Type B pancreatic cell (in vitro differentiated cells): ENCODE measurements at regions not wholly inside any gene's neighbourhood (a gene's known extent, or its start where the extent isn't known, plus 50 kb on each side); places are given as distances from the start of the nearest gene placed in this dataset.
"Not testable (repeated sequence)": the region's sequence is repeated elsewhere in the genome, so short reads cannot be mapped to it uniquely, and the experiment has no call there.

Experiments
- DNase-seq: peaks from one replicate; pipeline ENCODE4 v3.0.0; 2021; ENCODE audit warnings: mixed read lengths; ENCODE audit not compliant: unreplicated experiment; ENCODE audit errors: extremely low spot score
- H3K27ac Mint-ChIP-seq: 2 replicates; pipeline ENCODE4 v1.8.0; 2021; ENCODE audit warnings: mild to moderate bottlenecking, mixed read lengths
- H3K27me3 Mint-ChIP-seq: 2 replicates; pipeline ENCODE4 v1.8.0; 2021; ENCODE audit warnings: mixed read lengths
- H3K36me3 Mint-ChIP-seq: 2 replicates; pipeline ENCODE4 v1.8.0; 2021; ENCODE audit warnings: mixed read lengths
- H3K4me1 Mint-ChIP-seq: one replicate; pipeline ENCODE4 v1.8.0; 2021; ENCODE audit warnings: mixed read lengths; ENCODE audit not compliant: unreplicated experiment
- H3K4me3 Mint-ChIP-seq: 2 replicates; pipeline ENCODE4 v1.8.0; 2021; ENCODE audit warnings: mild to moderate bottlenecking, mixed read lengths
- H3K9me3 Mint-ChIP-seq: 2 replicates; pipeline ENCODE4 v1.8.0; 2021; ENCODE audit warnings: mixed read lengths
- TF ChIP-seq, protein P1 (sequence below): fragments of 200-600 bp; sonication (generic); conservative IDR thresholded peaks from 2 replicates; pipeline ENCODE4 v1.5.0; 2021; ENCODE audit warnings: antibody characterized with exemption, mild to moderate bottlenecking

- TF ChIP-seq, protein P1, sequence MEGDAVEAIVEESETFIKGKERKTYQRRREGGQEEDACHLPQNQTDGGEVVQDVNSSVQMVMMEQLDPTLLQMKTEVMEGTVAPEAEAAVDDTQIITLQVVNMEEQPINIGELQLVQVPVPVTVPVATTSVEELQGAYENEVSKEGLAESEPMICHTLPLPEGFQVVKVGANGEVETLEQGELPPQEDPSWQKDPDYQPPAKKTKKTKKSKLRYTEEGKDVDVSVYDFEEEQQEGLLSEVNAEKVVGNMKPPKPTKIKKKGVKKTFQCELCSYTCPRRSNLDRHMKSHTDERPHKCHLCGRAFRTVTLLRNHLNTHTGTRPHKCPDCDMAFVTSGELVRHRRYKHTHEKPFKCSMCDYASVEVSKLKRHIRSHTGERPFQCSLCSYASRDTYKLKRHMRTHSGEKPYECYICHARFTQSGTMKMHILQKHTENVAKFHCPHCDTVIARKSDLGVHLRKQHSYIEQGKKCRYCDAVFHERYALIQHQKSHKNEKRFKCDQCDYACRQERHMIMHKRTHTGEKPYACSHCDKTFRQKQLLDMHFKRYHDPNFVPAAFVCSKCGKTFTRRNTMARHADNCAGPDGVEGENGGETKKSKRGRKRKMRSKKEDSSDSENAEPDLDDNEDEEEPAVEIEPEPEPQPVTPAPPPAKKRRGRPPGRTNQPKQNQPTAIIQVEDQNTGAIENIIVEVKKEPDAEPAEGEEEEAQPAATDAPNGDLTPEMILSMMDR = no peak
- no peaks in the 10 kb centered on the region for H3K4me1 Mint-ChIP-seq
- H3K27ac Mint-ChIP-seq = no peak overlapping the region
- no peaks in the 10 kb centered on the region for H3K27me3 Mint-ChIP-seq
- no peak for DNase-seq
- no peaks in the 10 kb centered on the region for H3K36me3 Mint-ChIP-seq
- H3K9me3 Mint-ChIP-seq = peaks cover 3% of the 10 kb centered on the region
- no peak overlapping the region for H3K4me3 Mint-ChIP-seq
Measured at GRCh38 chr22:47355388-47355725, 592.9 kb downstream of the TBC1D22A start.

DNA sequence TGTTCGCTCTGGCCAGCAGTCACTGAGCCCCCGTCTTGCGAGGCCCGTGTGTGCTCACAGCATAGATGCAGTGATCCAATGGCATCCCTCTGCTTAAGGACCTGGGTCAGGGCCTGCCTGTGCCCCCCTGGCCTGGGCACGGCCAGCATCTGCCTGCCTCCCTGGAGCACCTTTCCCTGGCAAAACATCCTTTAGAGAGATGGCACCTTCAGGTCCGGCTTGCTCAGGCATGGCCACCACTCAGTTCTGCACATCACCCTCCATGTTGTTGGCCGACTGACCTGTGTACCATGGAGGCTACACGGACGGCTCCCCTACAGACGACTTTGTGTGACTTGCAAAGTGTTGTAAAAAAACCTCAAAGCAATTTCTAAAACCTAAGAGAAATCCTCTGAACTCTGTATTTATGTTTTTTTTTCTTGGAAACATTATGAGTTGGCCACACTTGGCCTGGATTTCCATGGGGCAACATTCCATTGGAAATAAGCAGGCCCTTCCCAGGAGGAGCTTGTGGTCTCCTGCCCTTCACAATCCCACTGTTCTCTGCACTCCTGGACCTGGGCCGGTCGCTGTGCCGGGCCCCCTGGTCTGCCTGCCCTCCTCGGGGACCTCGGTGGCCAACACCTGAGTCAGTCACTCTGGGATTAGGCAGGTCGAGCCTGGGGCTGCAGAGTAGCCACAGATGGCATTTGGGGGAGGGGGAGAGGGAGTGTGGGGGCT is 592.4 kb downstream of the TBC1D22A start:
- TF ChIP-seq, protein P1 = no peak
- Mint-ChIP-seq H3K4me3 (no peak overlapping the region), H3K27me3 (no peaks in the 10 kb centered on the region), H3K36me3 (no peaks in the 10 kb centered on the region), H3K9me3 (peaks cover 7% of the 10 kb centered on the region), H3K4me1 (no peaks in the 10 kb centered on the region), H3K27ac (no peak overlapping the region)
- peak; percentile 43 for DNase-seq

DNA sequence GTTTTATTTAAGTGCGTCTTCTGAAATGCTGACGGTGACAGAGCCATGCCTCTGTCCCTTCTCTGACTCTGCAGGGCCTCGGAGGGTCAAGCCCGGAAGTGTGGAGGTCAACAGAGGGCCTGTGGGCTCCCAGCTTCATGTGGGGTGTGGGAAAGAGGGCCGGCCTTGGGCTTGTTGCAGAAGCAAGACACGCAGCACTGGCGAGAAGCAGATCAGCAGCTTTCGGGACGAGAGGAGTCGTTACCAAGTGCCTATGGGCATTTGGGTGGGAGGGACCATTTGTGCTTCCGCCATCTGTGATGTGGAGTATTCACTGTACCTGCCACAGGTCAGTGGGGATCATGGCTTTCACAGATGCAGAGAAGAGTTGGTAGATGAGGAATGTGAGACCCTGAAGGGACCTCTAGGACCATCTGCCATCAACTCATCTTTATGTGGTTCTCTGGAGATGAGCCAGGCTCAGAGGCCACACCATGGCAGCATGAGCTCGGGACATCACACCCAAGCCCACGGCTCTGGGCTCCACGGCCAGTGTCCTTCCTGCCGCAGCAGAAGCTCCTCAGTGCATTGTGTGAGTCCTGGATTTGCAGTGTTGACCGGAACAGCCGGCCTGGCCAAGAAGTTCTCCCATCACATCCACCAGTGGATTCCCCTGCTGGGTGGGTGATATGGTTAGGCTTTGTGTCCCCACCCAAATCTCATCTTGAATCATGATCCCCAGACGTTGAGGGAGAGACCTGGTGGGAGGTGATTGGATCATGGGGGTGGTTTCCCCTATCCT is 590.7 kb downstream of the TBC1D22A start:
- Mint-ChIP-seq H3K27me3 (no peaks in the 10 kb centered on the region), H3K36me3 (no peaks in the 10 kb centered on the region), H3K4me1 (no peaks in the 10 kb centered on the region), H3K9me3 (peaks cover 7% of the 10 kb centered on the region), H3K27ac (no peak overlapping the region), H3K4me3 (no peak overlapping the region)
- peak; percentile 49 for DNase-seq
- TF ChIP-seq, protein P1 = no peak

DNA sequence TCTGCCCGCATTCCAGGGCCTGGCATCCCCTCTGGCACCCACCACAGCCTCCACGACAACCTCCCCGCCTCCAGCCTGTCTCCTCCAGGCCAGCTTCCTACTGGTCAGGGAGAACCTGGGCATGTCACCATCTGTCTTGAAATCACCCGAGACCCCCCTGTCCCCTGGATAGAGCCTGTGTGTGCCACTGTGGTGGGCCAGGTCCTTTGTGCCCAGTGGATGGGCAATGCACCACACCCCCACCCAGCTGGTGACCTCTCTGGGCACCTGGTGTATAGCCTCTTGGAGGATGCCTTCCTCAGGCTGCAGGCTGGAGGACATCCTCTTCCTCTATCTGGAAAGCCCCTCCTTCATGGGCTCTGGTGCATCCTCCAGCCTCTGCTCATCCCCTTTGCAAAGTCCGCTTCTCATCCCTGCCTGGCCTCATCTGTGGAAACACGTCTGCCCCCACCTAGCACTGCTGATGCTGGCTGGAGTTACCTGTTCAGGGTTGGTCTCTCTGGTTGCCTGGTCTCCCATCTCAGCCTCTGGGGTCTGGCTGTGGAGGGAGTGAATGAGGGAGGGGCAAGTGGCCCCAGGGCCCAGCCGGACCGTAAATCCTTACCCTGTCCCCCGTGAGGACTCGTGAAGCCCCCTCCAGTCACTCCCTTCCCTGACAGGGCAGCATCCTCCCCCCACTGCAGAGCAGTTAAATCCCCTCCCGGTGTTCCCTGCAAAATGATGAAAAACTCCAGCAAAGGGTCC is 589.6 kb downstream of the TBC1D22A start:
- Mint-ChIP-seq H3K27ac (no peak overlapping the region), H3K36me3 (no peaks in the 10 kb centered on the region), H3K4me1 (no peaks in the 10 kb centered on the region), H3K27me3 (no peaks in the 10 kb centered on the region), H3K4me3 (no peak overlapping the region), H3K9me3 (peaks cover 7% of the 10 kb centered on the region)
- DNase-seq = no peak
- TF ChIP-seq, protein P1 = no peak

DNA sequence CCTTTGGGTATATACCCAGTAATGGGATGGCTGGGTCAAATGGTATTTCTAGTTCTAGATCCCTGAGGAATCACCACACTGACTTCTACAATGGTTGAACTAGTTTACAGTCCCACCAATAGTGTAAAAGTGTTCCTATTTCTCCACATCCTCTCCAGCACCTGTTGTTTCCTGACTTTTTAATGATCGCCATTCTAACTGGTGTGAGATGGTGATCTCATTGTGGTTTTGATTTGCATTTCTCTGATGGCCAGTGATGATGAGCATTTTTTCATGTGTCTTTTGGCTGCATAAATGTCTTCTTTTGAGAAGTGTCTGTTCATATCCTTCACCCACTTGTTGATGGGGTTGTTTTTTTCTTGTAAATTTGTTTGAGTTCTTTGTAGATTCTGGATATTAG is 583.8 kb downstream of the TBC1D22A start:
- not testable (repeated sequence) for H3K4me3 Mint-ChIP-seq, DNase-seq, H3K4me1 Mint-ChIP-seq, H3K36me3 Mint-ChIP-seq, H3K27ac Mint-ChIP-seq, H3K27me3 Mint-ChIP-seq
- peaks cover 11% of the 10 kb centered on the region for H3K9me3 Mint-ChIP-seq

DNA sequence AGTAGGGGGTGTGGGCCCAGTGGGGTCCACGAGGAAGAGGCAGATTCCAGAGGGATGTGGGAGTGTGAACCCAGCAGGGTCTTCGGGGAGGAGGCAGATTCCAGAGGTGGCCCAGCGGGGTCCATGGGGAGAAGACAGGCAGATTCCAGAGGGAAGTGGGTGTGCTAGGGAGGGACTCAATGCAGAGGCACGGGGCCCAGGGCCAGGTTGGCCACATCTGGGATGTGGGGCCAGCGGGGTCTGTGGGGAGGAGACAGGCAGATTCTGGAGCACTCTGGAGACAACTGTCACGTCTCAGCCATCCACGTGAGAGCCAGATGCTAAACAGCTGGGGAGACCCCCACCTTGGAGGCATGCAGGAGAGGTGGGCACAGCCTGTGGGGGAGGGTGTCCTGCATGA is 582.6 kb downstream of the TBC1D22A start:
- no peaks in the 10 kb centered on the region for H3K36me3 Mint-ChIP-seq
- no peak for DNase-seq
- TF ChIP-seq, protein P1 = no peak
- no peak overlapping the region for H3K27ac Mint-ChIP-seq
- H3K9me3 Mint-ChIP-seq = peaks cover 4% of the 10 kb centered on the region
- no peaks in the 10 kb centered on the region for H3K4me1 Mint-ChIP-seq
- no peak overlapping the region for H3K4me3 Mint-ChIP-seq
- H3K27me3 Mint-ChIP-seq = no peaks in the 10 kb centered on the region
